Breast epithelium (tissue), 4 donors: ENCODE measurements at regions not wholly inside any gene's neighbourhood (a gene's known extent, or its start where the extent isn't known, plus 50 kb on each side); places are given as distances from the start of the nearest gene placed in this dataset.

ENCODE experiments used
- DNase-seq, 2 donors: peaks; one replicate each; pipeline ENCODE4 v3.0.0-alpha.2; 2019; ENCODE audit warnings: low spot score in 2 of 2
- H3K27ac ChIP-seq, 2 donors: fragments of 200-600 bp; sonication (generic) in 1 of 2; one replicate each; pipeline ENCODE4 v1.5.1; 2016 to 2019; ENCODE audit warnings: mild to moderate bottlenecking in 1 of 2
- H3K27me3 ChIP-seq, 2 donors: fragments of 200-600 bp; sonication (generic) in 1 of 2; one replicate each; pipeline versions ENCODE4 v1.5.1 to v1.6.0; 2017 to 2019; ENCODE audit warnings: control low read depth in 1 of 2, mild to moderate bottlenecking in 1 of 2
- H3K36me3 ChIP-seq: fragments of 200-600 bp; one replicate; pipeline ENCODE4 v1.5.1; 2019
- H3K4me1 ChIP-seq, 2 donors: fragments of 200-600 bp; sonication (generic); one replicate each; pipeline ENCODE4 v1.5.1; 2016 to 2019; ENCODE audit warnings: control low read depth in 1 of 2
- H3K4me3 ChIP-seq, 3 donors: fragments of 200-600 bp; sonication (generic); 1 replicate in 2 of 3; 2 replicates in 1 of 3; pipeline ENCODE4 v1.5.1; 2016 to 2019; ENCODE audit warnings: mild to moderate bottlenecking in 3 of 3, moderate library complexity in 2 of 3
- H3K9me3 ChIP-seq, 2 donors: fragments of 200-600 bp; sonication (generic) in 1 of 2; one replicate each; pipeline ENCODE4 v1.5.1; 2016 to 2019; ENCODE audit warnings: control low read depth in 1 of 2
- CTCF ChIP-seq, 3 donors: fragments of 450-650 bp; IDR thresholded peaks; one replicate each; pipeline ENCODE4 v1.5.1; 2016 to 2017; ENCODE audit warnings: antibody characterized with exemption in 3 of 3, mild to moderate bottlenecking in 3 of 3, moderate library complexity in 3 of 3
- POLR2A ChIP-seq: fragments of 450-650 bp; IDR thresholded peaks from one replicate; pipeline ENCODE4 v1.6.1; 2016; ENCODE audit warnings: antibody characterized with exemption, mild to moderate bottlenecking, moderate library complexity
- POLR2AphosphoS5 ChIP-seq, 3 donors: sonication (generic); formaldehyde crosslinking; IDR thresholded peaks; one replicate each; pipeline ENCODE4 v1.6.1; 2017; ENCODE audit warnings: antibody characterized with exemption in 3 of 3
- intact Hi-C: fragments of 100-400 bp; cut with DNase I; formaldehyde crosslinking; loops from one replicate; pipeline ENCODE4 v1.15.1; 2023; ENCODE audit warnings: low total_unique reads

GRCh38 chr5:171521219-171521633 is 101.8 kb downstream of the FGF18 start:
- Histone ChIP-seq H3K27ac (peak overlapping the region; percentile 11 to 80), H3K4me3 (no peak overlapping the region), H3K36me3 (no peaks in the 10 kb centered on the region), H3K27me3 (no peaks in the 10 kb centered on the region), H3K4me1 (no peaks in the 10 kb centered on the region), H3K9me3 (no peaks in the 10 kb centered on the region)
- no peak for DNase-seq
- TF ChIP-seq POLR2A = no peak
- TF ChIP-seq POLR2AphosphoS5 (IDR thresholded peaks at IDR 0.05) = no peak
- no peak for TF ChIP-seq CTCF (IDR thresholded peaks at IDR 0.05)
- intact Hi-C loops = no loop called here

- TF ChIP-seq POLR2A (no peak), CTCF (IDR thresholded peaks at IDR 0.05) (no peak), POLR2AphosphoS5 (IDR thresholded peaks at IDR 0.05) (no peak)
- Histone ChIP-seq H3K9me3 (no peaks in the 10 kb centered on the region), H3K36me3 (no peaks in the 10 kb centered on the region), H3K27ac (peak overlapping the region; percentile 36 to 69), H3K4me1 (no peaks in the 10 kb centered on the region), H3K27me3 (no peaks in the 10 kb centered on the region), H3K4me3 (no peak overlapping the region)
- intact Hi-C loops = no loop called here
- DNase-seq = no peak
These were observed 102.2 kb downstream of the FGF18 start for GRCh38 chr5:171521679-171522078.

- no peak for DNase-seq
- no peaks in the 10 kb centered on the region for H3K9me3 ChIP-seq
- intact Hi-C loops = no loop called here
- no peaks in the 10 kb centered on the region for H3K36me3 ChIP-seq
- H3K4me3 ChIP-seq = no peak overlapping the region
- no peaks in the 10 kb centered on the region for H3K4me1 ChIP-seq
- no peaks in the 10 kb centered on the region for H3K27me3 ChIP-seq
- TF ChIP-seq POLR2A (no peak), POLR2AphosphoS5 (IDR thresholded peaks at IDR 0.05) (no peak), CTCF (IDR thresholded peaks at IDR 0.05) (no peak)
- no peak overlapping the region for H3K27ac ChIP-seq
These were observed 104.3 kb downstream of the FGF18 start for GRCh38 chr5:171523781-171524180.

- Histone ChIP-seq H3K9me3 (no peaks in the 10 kb centered on the region), H3K4me1 (no peaks in the 10 kb centered on the region), H3K27me3 (no peaks in the 10 kb centered on the region), H3K27ac (peak overlapping the region in 1 of 2 donors; percentile 38), H3K4me3 (peak overlapping the region in 1 of 3 donors; percentile 15), H3K36me3 (no peaks in the 10 kb centered on the region)
- DNase-seq = no peak
- intact Hi-C loops = no loop called here
- no peak for TF ChIP-seq POLR2A
- no peak for TF ChIP-seq CTCF (IDR thresholded peaks at IDR 0.05)
- TF ChIP-seq POLR2AphosphoS5 (IDR thresholded peaks at IDR 0.05) = no peak
These were observed 105.0 kb downstream of the FGF18 start for GRCh38 chr5:171524466-171524865.

- H3K27ac ChIP-seq = no peak overlapping the region
- no peaks in the 10 kb centered on the region for H3K36me3 ChIP-seq
- intact Hi-C loops = no loop called here
- H3K4me1 ChIP-seq = no peaks in the 10 kb centered on the region
- no peak for DNase-seq
- H3K27me3 ChIP-seq = no peaks in the 10 kb centered on the region
- TF ChIP-seq POLR2AphosphoS5 (IDR thresholded peaks at IDR 0.05) (no peak), POLR2A (no peak), CTCF (IDR thresholded peaks at IDR 0.05) (no peak)
- H3K4me3 ChIP-seq = no peak overlapping the region
- no peaks in the 10 kb centered on the region for H3K9me3 ChIP-seq
These were observed 105.6 kb downstream of the FGF18 start for GRCh38 chr5:171525085-171525484.
